GM12873 (cell line): ENCODE measurements at regions not wholly inside any gene's neighbourhood (a gene's known extent, or its start where the extent isn't known, plus 50 kb on each side); places are given as distances from the start of the nearest gene placed in this dataset.

Source experiments
- CTCF ChIP-seq: IDR thresholded peaks from 2 replicates; pipeline ENCODE4 v1.5.1; 2012; ENCODE audit warnings: low read depth, mild to moderate bottlenecking, moderate library complexity, low read length, control low read depth; ENCODE audit not compliant: insufficient read depth; ENCODE audit errors: missing control alignments

GRCh38 chr4:38547052-38547451, 116.9 kb upstream of the KLF3 start:
- TF ChIP-seq CTCF, result no peak

GRCh38 chr4:38548256-38548655, 115.7 kb upstream of the KLF3 start:
- no peak for TF ChIP-seq CTCF

GRCh38 chr4:38559374-38559773, 104.6 kb upstream of the KLF3 start:
- no peak for TF ChIP-seq CTCF

- no peak for TF ChIP-seq CTCF
Measured at GRCh38 chr4:38560340-38560739, 103.7 kb upstream of the KLF3 start.

GRCh38 chr4:38560768-38561558, 103.0 kb upstream of the KLF3 start:
- TF ChIP-seq CTCF, result no peak

GRCh38 chr4:38562751-38563198, 101.2 kb upstream of the KLF3 start:
- TF ChIP-seq CTCF, result no peak

GRCh38 chr4:38563707-38564495, 100.1 kb upstream of the KLF3 start:
- no peak for TF ChIP-seq CTCF
